Nephron (organoid): ENCODE measurements at regions not wholly inside any gene's neighbourhood (a gene's known extent, or its start where the extent isn't known, plus 50 kb on each side); places are given as distances from the start of the nearest gene placed in this dataset.

ENCODE experiments used
- H3K27ac Mint-ChIP-seq, 3 experiments: 2 replicates each; pipeline ENCODE4 v1.8.0; 2020; ENCODE audit warnings: mixed read lengths in 3 of 3, mild to moderate bottlenecking in 2 of 3, moderate library complexity in 1 of 3
- H3K27me3 Mint-ChIP-seq: 2 replicates; pipeline ENCODE4 v1.8.0; 2021; ENCODE audit warnings: low read depth, mild to moderate bottlenecking, moderate library complexity, mixed read lengths
- H3K36me3 Mint-ChIP-seq: 2 replicates; pipeline ENCODE4 v1.8.0; 2020; ENCODE audit warnings: low read depth, mixed read lengths
- H3K4me1 Mint-ChIP-seq: 2 replicates; pipeline ENCODE4 v1.8.0; 2020; ENCODE audit warnings: mixed read lengths
- H3K4me3 Mint-ChIP-seq, 3 experiments: 2 replicates each; pipeline ENCODE4 v1.8.0; 2020; ENCODE audit warnings: mild to moderate bottlenecking in 3 of 3, mixed read lengths in 3 of 3, moderate library complexity in 2 of 3
- H3K9me3 Mint-ChIP-seq: 2 replicates; pipeline ENCODE4 v1.8.0; 2020; ENCODE audit warnings: mixed read lengths
- TF ChIP-seq, protein P1 (sequence below), 3 experiments: fragments of 200-600 bp; sonication (generic); IDR thresholded peaks; one replicate each; pipeline ENCODE4 v1.5.0; 2021; ENCODE audit warnings: antibody characterized with exemption in 3 of 3; ENCODE audit not compliant: unreplicated experiment in 3 of 3

DNA sequence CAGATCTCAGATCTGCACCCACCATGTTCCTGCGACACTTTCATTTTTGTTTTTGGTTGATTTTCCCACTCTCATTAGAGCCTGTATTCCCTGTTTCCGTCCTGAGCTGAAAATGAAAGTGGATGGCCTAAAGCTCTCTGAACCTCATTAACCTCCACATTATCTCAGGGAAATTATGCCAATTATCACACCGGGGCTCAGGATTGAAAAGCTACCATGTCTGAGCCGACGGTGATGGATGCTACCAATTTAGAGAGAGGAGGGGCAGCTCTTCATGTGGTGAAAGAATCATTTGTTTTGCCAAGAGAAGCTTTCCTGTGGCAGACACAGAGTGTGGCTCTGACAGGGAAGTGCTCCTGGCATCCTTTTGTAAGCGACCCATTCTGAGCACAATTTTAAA lies 410.4 kb upstream of the CDH11 start:
- TF ChIP-seq, protein P1, sequence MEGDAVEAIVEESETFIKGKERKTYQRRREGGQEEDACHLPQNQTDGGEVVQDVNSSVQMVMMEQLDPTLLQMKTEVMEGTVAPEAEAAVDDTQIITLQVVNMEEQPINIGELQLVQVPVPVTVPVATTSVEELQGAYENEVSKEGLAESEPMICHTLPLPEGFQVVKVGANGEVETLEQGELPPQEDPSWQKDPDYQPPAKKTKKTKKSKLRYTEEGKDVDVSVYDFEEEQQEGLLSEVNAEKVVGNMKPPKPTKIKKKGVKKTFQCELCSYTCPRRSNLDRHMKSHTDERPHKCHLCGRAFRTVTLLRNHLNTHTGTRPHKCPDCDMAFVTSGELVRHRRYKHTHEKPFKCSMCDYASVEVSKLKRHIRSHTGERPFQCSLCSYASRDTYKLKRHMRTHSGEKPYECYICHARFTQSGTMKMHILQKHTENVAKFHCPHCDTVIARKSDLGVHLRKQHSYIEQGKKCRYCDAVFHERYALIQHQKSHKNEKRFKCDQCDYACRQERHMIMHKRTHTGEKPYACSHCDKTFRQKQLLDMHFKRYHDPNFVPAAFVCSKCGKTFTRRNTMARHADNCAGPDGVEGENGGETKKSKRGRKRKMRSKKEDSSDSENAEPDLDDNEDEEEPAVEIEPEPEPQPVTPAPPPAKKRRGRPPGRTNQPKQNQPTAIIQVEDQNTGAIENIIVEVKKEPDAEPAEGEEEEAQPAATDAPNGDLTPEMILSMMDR (IDR thresholded peaks at IDR 0.05; ENCODE audit: unreplicated experiment in 3 of 3): no peak
- peaks cover 12% of the 10 kb centered on the region for H3K4me1 Mint-ChIP-seq
- peaks cover 12% of the 10 kb centered on the region for H3K9me3 Mint-ChIP-seq
- no peaks in the 10 kb centered on the region for H3K27me3 Mint-ChIP-seq
- H3K36me3 Mint-ChIP-seq: no peaks in the 10 kb centered on the region
- H3K4me3 Mint-ChIP-seq: no peak overlapping the region
- H3K27ac Mint-ChIP-seq: peak overlapping the region in 2 of 3 experiments; percentile 58 to 68

DNA sequence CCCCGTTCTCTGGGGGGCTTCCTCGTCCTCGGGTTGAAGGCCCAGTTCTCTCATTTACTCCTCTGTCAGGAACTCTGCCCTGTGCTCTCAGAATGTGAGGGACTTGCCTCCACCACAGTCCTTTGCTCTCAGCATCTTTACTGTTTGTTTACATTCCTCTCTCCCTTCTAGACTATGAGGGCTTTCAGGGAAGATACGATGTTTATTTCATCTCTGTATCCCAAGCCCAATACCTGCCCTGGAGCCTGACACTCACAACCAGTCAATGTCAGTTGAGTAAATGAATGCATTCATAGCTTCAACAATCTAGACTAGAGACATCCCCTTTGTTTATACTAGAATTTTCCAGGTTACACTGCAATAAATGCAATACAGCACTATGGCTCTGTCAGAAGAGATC lies 409.6 kb upstream of the CDH11 start:
- Mint-ChIP-seq H3K4me3 (no peak overlapping the region), H3K27me3 (no peaks in the 10 kb centered on the region), H3K9me3 (peaks cover 16% of the 10 kb centered on the region), H3K4me1 (peaks cover 12% of the 10 kb centered on the region), H3K27ac (peak overlapping the region in 2 of 3 experiments; percentile 22 to 63), H3K36me3 (no peaks in the 10 kb centered on the region)
- TF ChIP-seq, protein P1 (IDR thresholded peaks at IDR 0.05; ENCODE audit: unreplicated experiment in 3 of 3): no peak

DNA sequence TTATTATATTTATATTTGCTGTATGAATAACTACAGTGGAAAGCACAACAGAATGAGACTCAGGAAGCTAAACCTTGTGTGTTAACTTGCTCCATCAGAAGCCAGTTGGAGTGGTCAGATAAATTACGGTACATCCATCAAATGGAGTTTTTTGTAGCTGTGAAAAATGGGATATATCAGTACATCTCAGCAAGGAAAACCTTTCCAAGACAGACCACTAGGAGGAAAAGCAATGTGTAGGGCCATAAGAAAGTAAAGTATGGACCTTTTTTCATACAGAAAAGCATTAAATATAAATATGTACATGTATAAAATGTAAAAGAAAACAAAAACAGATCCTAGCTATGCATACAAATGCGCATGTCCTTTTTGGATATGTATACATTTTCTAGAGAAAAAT lies 403.8 kb upstream of the CDH11 start:
- peaks cover 11% of the 10 kb centered on the region for H3K9me3 Mint-ChIP-seq
- H3K27me3 Mint-ChIP-seq: no peaks in the 10 kb centered on the region
- H3K4me1 Mint-ChIP-seq: peaks cover 43% of the 10 kb centered on the region
- peak overlapping the region in 2 of 3 experiments; percentile 97 for H3K27ac Mint-ChIP-seq
- H3K36me3 Mint-ChIP-seq: no peaks in the 10 kb centered on the region
- H3K4me3 Mint-ChIP-seq: no peak overlapping the region
- TF ChIP-seq, protein P1 (IDR thresholded peaks at IDR 0.05; ENCODE audit: unreplicated experiment in 3 of 3): peak in 1 of 3 experiments; percentile 11

DNA sequence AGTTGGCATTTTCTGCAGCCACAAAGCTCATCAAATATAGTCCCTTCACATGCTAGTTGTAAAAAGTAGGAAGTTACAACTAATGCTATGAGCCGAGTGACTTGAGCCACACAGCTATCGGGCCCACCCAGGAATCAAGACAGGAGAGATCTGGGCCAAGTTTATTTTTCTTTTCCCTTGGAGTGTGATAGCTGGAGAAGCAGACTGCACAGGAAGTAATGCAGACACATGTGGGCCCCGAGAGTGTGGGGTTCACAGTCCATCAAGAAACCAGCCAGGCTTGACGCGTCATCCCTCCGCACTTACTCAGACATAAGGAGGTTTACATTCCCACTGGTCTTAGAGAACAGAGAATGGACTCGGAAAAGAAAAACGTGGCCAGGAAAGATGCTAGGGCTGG lies 403.1 kb upstream of the CDH11 start:
- Mint-ChIP-seq H3K36me3 (no peaks in the 10 kb centered on the region), H3K9me3 (peaks cover 11% of the 10 kb centered on the region), H3K27ac (peak overlapping the region; percentile 96 to 97 (median 97)), H3K4me3 (no peak overlapping the region), H3K27me3 (no peaks in the 10 kb centered on the region), H3K4me1 (peaks cover 50% of the 10 kb centered on the region)
- TF ChIP-seq, protein P1 (IDR thresholded peaks at IDR 0.05; ENCODE audit: unreplicated experiment in 3 of 3): no peak

DNA sequence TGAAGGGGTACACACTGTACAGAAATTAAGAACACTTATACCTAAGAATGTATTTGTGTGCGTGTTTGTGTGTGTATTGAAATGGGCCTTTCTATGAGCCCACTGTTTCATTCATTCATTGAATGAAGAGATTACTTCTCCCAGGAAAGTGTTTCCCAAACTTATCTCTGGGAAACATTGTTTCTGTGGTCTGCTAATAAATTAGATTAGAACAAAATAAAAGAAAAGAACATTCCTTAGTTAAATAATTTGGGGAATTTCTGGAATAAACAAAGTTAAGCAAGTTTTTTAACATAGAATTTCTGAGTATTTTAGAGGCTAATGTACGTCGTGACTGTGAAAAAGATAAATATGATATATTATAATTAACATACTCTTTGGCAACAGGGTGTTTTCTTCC lies 402.4 kb upstream of the CDH11 start:
- H3K27ac Mint-ChIP-seq: peak overlapping the region; percentile 96 to 97 (median 97)
- no peak overlapping the region for H3K4me3 Mint-ChIP-seq
- peaks cover 11% of the 10 kb centered on the region for H3K9me3 Mint-ChIP-seq
- no peaks in the 10 kb centered on the region for H3K36me3 Mint-ChIP-seq
- no peaks in the 10 kb centered on the region for H3K27me3 Mint-ChIP-seq
- H3K4me1 Mint-ChIP-seq: peaks cover 54% of the 10 kb centered on the region
- TF ChIP-seq, protein P1 (IDR thresholded peaks at IDR 0.05; ENCODE audit: unreplicated experiment in 3 of 3): no peak

DNA sequence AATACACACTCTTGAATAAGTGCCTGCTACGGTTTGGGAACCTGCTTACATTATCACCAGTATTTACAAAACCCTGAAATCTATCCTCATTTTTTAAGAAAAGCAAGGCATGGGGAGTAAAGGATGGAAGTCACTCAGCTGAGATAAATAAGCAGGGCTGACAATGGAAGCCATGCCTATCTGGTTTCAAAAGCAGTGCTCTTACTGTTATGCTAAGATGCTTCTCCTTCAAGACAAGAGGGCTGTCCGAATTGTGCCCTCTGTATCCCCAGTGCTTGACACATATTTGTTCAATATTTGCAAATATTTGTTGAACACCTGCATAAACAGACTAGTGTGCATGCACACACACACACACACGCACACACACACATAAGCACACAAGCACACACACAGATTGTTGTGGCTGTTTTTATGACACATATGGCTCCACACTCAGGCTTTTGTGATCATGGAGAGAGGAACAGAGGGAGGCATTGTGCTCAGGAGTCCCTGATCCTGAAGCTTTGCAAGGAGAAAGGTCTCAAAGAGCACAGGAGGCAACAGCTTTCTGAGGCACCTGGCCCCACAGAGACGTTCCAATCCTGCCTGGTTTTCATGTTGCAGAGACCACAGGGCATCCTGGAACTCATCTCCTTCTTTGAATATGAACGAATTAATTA lies 401.6 kb upstream of the CDH11 start:
- no peaks in the 10 kb centered on the region for H3K36me3 Mint-ChIP-seq
- H3K27me3 Mint-ChIP-seq: no peaks in the 10 kb centered on the region
- peaks cover 54% of the 10 kb centered on the region for H3K4me1 Mint-ChIP-seq
- H3K27ac Mint-ChIP-seq: peak overlapping the region; percentile 23 to 97 (median 97)
- H3K4me3 Mint-ChIP-seq: no peak overlapping the region
- peaks cover 8% of the 10 kb centered on the region for H3K9me3 Mint-ChIP-seq
- TF ChIP-seq, protein P1 (IDR thresholded peaks at IDR 0.05; ENCODE audit: unreplicated experiment in 3 of 3): no peak
